HG02642 (cell line): ENCODE measurements at regions not wholly inside any gene's neighbourhood (a gene's known extent, or its start where the extent isn't known, plus 50 kb on each side); places are given as distances from the start of the nearest gene placed in this dataset.
A peak's percentile ranks its signal among the peaks of the same experiment; 100 is the strongest.

ENCODE experiments used
- ATAC-seq: cut with Tn5 transposase; IDR thresholded peaks from one replicate; pipeline ENCODE4 v1.9.1; 2021; ENCODE audit warnings: mild to moderate bottlenecking; ENCODE audit not compliant: unreplicated experiment, poor library complexity

- ATAC-seq = no peak
These were observed 439.0 kb downstream of the ZSWIM6 start for GRCh38 chr5:61771062-61771461.

- ATAC-seq = no peak
These were observed 439.8 kb downstream of the ZSWIM6 start for GRCh38 chr5:61771808-61772207.

GRCh38 chr5:61775901-61776300 lies 443.8 kb downstream of the ZSWIM6 start:
- ATAC-seq = no peak

- ATAC-seq = no peak
These were observed 445.2 kb downstream of the ZSWIM6 start for GRCh38 chr5:61777292-61777691.

- ATAC-seq = no peak
These were observed 447.7 kb downstream of the ZSWIM6 start for GRCh38 chr5:61779743-61780142.

- ATAC-seq = no peak
These were observed 451.4 kb downstream of the ZSWIM6 start for GRCh38 chr5:61783481-61783880.

- ATAC-seq = no peak
These were observed 452.3 kb downstream of the ZSWIM6 start for GRCh38 chr5:61784341-61784740.

- no peak for ATAC-seq
These were observed 456.5 kb downstream of the ZSWIM6 start for GRCh38 chr5:61788548-61788947.

GRCh38 chr5:61790007-61790406 lies 457.9 kb downstream of the ZSWIM6 start:
- no peak for ATAC-seq

- ATAC-seq = peak; percentile 88
These were observed 458.6 kb downstream of the ZSWIM6 start for GRCh38 chr5:61790678-61791077.

- no peak for ATAC-seq
These were observed 464.7 kb downstream of the ZSWIM6 start for GRCh38 chr5:61796773-61797172.

GRCh38 chr5:61800450-61800849 lies 468.4 kb downstream of the ZSWIM6 start:
- ATAC-seq = no peak

GRCh38 chr5:61801174-61801573 lies 469.1 kb downstream of the ZSWIM6 start:
- no peak for ATAC-seq

GRCh38 chr5:61802456-61802855 lies 470.4 kb downstream of the ZSWIM6 start:
- no peak for ATAC-seq

- no peak for ATAC-seq
These were observed 473.0 kb downstream of the ZSWIM6 start for GRCh38 chr5:61805101-61805500.

GRCh38 chr5:61806491-61807020 lies 474.5 kb downstream of the ZSWIM6 start:
- ATAC-seq = no peak

GRCh38 chr5:61808091-61808490 lies 476.0 kb downstream of the ZSWIM6 start:
- ATAC-seq = no peak

GRCh38 chr5:61808909-61809308 lies 476.9 kb downstream of the ZSWIM6 start:
- no peak for ATAC-seq

- no peak for ATAC-seq
These were observed 477.6 kb downstream of the ZSWIM6 start for GRCh38 chr5:61809651-61810050.

- no peak for ATAC-seq
These were observed 479.0 kb downstream of the ZSWIM6 start for GRCh38 chr5:61811052-61811451.

GRCh38 chr5:61813361-61813760 lies 481.3 kb downstream of the ZSWIM6 start:
- no peak for ATAC-seq

- ATAC-seq = no peak
These were observed 483.3 kb downstream of the ZSWIM6 start for GRCh38 chr5:61815339-61815738.

GRCh38 chr5:61816146-61816545 lies 484.1 kb downstream of the ZSWIM6 start:
- ATAC-seq = no peak
